ENCODE measurements at regions not wholly inside any gene's neighbourhood (a gene's known extent, or its start where the extent isn't known, plus 50 kb on each side); places are given as distances from the start of the nearest gene placed in this dataset.

DNA sequence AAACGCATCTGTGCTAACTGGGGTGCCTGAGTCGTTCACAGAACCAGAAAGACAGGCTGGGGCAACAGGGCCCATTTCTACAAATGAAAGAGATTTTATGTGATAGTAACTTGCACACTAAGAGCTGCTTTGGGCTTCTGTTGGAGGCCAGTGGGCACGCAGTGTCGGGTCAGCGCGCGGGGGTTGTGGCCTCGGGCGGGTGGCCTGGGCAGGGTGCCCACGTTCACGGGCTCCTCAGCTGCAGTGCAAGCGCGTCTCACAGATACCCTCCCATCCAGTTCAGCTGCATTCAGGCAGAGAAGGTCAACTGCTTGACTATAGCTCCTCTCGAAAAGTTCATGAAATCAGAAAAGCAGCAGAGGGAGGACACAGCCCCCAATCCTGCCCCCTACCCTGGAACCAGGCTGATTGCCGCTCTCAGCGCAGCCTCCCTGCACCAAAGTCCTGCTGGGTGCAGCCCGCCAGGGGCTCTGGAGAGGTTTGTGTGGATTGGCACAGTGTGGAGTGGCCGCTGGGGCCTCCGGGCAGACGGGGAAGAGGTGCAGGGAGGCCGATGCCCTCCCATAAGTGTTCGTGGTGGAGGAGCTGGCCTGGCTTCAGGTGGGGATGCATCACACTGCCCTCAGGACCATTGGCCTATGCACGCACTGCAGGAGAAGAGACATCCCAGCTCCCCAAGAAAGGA, 582.8 kb downstream of the TCERG1L start:
- no peak for DNase-seq

- no peak for DNase-seq
These were observed 581.6 kb downstream of the TCERG1L start for GRCh38 chr10:130729876-130730275.

- no peak for DNase-seq
These were observed 574.3 kb downstream of the TCERG1L start for GRCh38 chr10:130737186-130737585.

DNA sequence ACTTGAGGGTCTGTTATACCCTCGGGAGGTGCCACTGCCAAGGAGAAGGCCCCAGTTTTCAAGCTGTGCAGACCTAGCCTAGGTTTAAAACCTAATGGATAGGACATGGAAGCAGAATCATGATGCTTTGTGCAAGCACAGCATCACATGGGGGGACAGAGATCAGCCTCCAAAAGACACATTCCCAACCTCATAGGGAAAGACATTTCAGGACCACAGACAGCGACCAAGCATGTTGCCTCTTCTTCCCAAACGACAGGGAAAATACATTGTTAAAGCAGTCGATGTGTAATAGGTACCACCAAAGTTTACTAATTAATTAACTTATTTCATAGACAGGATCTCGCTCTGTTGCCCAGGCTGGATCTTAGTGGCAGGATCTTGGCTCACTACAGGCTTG, 573.9 kb downstream of the TCERG1L start:
- DNase-seq: no peak

GRCh38 chr10:130739016-130739756, 572.3 kb downstream of the TCERG1L start:
- DNase-seq: no peak

DNA sequence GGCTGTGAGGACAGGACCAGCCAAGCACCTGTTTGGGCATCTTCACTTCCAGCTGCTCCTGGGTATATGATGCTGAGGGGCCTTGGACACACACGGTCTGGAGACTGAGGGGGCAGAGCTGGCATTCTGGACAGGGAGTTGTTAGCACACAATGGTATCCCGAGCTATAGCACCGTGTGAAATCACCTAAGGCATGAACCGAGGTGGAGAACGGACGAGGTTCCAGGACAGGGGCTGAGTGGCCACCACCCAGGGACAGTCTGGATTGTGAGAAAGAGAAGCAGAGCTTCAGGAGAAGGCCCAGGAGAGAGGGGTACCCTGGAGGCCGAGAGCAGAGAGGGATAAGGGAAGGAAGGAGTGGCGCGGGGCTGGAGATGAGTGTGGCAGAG, 571.8 kb downstream of the TCERG1L start:
- DNase-seq: no peak

DNA sequence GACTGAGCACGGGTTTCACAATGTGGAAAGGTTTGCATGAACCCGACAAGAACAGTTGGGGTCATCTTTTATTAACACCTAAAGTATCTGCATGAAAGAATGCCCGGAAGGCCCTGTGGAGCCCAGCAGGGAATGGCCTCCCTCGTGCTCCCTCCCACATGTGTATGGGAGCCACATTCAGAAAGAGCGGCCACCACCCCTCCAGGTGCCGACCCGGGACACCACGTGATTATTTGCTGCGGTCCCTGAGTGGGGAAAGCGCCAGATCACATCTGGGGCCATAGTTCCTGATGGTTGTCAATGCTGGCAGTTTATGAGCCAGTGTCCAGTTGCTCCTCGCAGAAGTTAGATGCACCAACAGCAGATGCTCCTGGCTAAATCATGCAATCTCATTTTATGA, 571.4 kb downstream of the TCERG1L start:
- DNase-seq: no peak

GRCh38 chr10:130740915-130741750, 570.4 kb downstream of the TCERG1L start:
- no peak for DNase-seq

DNA sequence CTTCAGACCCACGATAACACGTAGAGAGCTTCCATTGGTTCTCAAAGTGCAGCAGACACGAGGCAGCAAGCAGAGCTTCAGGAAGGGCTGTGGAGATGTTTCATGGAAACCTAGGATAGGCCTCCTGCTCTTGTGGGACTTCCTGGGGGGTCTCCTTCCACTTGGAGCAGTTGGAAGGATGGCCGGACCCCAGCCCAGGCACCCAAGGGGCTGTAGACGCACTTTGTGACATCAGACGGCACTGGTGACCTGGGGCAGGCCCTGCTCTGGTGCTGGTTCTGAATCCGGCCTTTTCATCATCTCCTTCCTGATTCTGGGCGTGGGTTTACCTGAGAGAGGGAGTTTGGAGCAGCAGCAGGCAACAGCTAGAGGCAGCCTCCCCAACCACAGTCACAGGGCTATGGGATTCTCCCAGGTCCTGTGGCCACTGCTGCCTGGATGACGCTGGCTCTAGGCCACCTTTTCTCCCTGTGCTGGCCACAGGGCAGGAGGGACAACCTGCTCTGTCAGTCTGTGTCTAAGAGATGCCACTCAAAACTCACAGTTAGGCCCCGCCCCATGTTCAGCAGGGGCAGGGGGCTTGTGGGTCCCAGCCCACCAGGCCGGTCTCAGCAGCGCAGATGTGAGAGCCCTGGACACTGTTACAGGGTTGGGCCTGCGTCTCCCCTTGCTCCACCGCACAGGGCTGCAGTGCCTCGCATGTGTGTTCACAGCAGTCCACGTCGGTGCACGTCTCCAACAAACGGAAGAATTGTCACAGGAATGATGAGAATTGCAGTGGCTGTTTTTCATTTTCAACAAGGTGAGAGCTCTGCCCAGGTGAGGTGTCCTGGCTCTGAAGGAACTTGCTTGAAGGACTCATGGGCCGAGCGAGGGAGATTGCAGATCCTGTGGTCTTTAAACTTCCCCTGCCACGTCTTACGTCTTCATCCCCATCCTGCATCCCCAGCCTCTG, 569.3 kb downstream of the TCERG1L start:
- DNase-seq: no peak

GRCh38 chr10:130742941-130743675, 568.4 kb downstream of the TCERG1L start:
- no peak for DNase-seq

GRCh38 chr10:130743751-130744271, 567.7 kb downstream of the TCERG1L start:
- no peak for DNase-seq

DNA sequence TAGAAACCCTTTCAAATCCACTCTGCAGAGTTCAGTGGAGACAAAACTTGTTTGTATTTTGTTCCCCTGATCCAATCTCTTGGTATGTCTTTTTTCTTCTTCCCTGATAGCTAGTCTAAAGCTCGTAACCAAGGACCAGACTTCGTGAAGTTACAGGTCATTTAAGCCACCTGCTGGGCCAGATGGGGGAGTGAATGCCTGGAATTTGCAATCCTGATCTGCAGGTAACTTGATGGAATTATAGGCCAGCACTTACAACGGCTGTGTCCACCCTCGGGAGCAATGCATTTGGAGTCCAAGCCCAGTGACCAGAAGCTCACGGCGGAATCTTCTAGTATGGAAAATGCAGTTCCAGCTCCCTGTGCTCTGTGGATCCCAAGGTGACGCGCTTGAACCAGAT, 566.9 kb downstream of the TCERG1L start:
- no peak for DNase-seq

DNA sequence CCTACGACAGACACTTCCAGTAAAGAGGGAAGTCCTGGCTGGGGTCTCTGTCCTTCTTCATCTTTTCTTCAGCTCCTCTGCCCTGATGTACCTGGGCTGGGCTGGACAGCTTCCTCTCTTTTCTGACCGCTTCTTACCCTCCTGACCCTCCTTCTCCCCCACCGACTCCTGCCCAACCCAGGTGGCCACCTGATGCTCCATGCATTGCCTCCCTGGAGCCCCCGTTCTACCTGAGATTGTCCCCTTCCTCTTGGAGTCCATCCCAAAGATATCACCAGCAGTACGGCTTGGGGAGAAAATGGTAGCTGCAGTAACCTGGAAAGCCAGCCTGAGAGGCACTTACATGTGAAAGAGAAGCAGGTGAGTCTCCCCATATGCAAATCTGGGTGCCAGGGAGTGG, 566.3 kb downstream of the TCERG1L start:
- no peak for DNase-seq

DNA sequence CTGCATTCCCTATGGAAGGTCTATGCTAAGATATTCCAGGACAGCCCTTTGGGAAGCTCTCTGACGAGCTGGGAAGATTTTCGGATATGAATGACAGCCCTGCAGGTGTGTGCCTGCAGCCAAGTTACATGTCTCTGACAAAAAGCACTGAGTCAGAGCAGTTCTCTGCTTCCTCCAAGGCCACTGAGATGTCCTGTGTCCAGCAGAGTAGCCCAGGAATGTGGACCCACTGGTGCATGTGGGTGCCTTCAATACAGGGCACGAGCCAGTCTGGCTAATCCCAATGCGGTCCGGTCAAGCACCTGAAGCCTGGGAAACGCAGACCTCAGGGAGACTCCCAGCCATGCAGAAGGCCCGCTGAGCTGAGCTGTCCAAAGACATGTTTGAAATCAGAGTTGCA, 565.7 kb downstream of the TCERG1L start:
- no peak for DNase-seq

- no peak for DNase-seq
These were observed 565.2 kb downstream of the TCERG1L start for GRCh38 chr10:130746311-130746710.

DNA sequence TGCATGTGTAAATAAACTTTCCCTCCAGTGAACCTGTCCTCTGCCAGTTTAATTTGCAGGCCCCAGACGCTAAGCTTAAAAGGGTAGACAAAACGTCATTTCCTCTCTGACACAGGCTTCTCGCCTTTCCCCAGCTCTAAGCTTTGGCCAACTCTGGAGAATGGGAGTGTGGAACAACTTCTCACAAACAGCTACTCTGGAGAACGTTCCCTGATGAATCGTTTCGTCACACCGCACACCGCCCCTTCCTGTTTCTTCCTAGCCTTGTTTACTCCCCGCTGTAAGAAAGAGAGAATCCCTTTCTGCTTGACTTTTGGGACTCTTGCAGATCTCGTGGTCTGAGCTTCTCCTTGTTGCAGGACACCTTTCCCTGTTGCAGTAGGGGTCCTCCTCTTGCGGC, 564.2 kb downstream of the TCERG1L start:
- DNase-seq: no peak

- no peak for DNase-seq
These were observed 563.6 kb downstream of the TCERG1L start for GRCh38 chr10:130747946-130748345.

GRCh38 chr10:130748409-130749057, 563.0 kb downstream of the TCERG1L start:
- no peak for DNase-seq

DNA sequence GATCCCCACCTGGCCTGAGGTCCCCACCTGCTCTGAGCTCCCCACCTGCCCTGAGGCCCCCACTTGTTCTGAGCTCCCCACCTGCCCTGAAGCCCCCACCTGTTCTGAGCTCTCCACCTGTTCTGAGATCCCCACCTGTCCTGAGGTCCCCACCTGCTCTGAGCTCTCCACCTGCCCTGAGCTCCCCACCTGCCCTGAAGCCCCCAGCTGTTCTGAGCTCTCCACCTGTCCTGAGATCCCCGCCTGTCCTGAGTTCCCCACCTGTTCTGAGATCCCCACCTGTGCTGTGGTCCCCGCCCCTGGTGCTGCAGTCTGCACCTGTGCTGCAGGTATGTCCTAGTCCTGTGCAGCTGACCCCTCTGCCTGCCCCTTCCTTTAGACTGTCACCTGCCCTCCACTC, 561.6 kb downstream of the TCERG1L start:
- DNase-seq: no peak

GRCh38 chr10:130750441-130750840, 561.1 kb downstream of the TCERG1L start:
- DNase-seq: no peak

Data from inflammatory macrophage treated with lipopolysaccharide for 4 hours (primary cell).